GM21619 (cell line): ENCODE measurements at regions not wholly inside any gene's neighbourhood (a gene's known extent, or its start where the extent isn't known, plus 50 kb on each side); places are given as distances from the start of the nearest gene placed in this dataset.
"Not testable (repeated sequence)": the region's sequence is repeated elsewhere in the genome, so short reads cannot be mapped to it uniquely, and the experiment has no call there.

Source experiments
- ATAC-seq: cut with Tn5 transposase; IDR thresholded peaks from one replicate; pipeline ENCODE4 v1.9.1; 2021; ENCODE audit not compliant: unreplicated experiment

DNA sequence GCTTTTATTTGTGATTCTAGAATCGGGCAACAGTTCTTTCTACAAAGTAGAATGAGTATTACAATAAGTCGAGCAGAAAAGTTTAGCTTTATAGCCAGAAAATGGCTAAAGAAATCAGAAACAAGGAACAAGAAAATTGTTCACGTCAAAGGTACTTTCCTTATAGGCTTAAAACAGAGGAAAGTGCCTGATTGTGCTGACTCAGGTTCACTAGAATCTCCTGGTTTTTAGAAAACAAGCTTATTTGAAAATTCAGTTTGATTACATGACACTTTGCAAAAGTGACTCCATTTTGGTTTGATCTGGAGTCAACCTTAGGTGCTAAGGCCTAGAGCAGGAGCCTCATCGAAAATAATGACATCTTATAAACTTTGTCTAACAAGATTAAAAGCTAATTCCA lies 564.7 kb upstream of the FLRT2 start:
- ATAC-seq = no peak

GRCh38 chr14:84969501-84969900 lies 560.4 kb upstream of the FLRT2 start:
- ATAC-seq = no peak

DNA sequence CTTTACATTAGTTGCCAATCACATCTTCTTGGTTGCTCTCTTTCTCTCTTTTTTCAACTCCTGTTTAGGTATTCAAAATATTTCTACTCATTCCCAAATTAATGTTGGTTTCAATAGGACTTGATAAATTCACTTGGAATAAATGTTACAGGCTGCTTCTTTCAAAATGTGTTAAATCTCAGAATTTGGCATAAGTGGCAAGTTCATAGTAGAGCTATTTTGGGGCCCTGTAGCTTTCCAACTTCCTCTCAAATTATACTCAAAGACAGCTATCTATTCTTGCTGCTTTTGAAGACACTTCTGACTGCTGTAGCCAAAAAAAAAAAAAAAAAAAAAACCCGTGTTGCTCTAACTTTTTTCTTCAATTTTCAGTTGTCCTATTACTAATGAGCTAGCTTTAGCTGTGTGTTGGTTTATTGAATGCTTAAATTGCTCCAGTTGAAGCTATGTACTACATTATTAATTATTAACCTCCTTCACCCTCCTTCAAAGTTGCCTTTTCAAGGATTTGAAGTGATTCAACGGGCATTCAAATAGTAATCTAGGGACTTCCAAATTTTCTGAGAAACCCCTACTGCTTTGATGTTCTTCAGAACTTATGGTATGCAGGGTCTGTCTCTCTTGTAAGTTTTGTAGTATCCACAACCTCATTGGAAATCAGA lies 554.6 kb upstream of the FLRT2 start:
- no peak for ATAC-seq

GRCh38 chr14:84976805-84977204 lies 553.1 kb upstream of the FLRT2 start:
- no peak for ATAC-seq

DNA sequence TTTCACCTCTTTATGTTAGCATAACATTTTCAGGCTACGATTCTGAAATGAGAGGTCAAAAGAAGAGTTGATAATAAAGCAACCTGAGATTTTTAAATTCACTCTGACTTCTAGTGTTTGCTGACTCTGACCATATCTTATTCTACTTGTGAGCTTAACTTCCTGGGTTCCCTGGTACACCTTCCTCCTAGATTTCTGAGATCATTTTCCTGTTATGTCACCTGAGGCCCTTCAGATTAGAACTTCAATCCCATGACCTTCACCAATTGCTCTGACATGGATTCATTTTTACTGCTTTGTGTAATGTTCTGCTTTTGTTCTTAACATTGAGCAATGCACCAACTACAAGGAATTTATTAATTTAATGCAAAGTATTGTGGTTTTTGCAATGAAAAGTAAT lies 542.9 kb upstream of the FLRT2 start:
- no peak for ATAC-seq

DNA sequence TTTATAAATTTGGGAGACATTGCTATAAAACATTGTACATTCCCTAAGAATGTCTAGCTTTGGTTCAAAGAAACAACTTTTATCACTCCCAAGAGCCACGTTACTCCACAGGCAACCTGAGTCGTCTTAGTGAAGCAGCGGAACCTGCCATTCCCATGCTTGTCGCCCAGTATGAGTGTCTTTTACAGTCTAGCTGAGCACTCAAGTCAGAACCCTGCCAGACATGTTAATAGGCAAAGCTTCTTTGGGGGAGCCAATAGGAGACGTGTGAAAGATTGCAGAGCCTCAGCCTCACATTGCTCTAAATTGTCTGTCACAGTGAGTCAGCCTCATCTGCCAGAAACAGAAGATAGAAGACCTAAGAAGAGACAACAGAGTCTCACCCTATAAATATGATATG lies 541.6 kb upstream of the FLRT2 start:
- ATAC-seq = no peak

- ATAC-seq = no peak
Observed at GRCh38 chr14:84991021-84991420, 538.9 kb upstream of the FLRT2 start.

GRCh38 chr14:84998216-84998615 lies 531.7 kb upstream of the FLRT2 start:
- no peak for ATAC-seq

GRCh38 chr14:85002846-85003245 lies 527.1 kb upstream of the FLRT2 start:
- ATAC-seq = no peak

DNA sequence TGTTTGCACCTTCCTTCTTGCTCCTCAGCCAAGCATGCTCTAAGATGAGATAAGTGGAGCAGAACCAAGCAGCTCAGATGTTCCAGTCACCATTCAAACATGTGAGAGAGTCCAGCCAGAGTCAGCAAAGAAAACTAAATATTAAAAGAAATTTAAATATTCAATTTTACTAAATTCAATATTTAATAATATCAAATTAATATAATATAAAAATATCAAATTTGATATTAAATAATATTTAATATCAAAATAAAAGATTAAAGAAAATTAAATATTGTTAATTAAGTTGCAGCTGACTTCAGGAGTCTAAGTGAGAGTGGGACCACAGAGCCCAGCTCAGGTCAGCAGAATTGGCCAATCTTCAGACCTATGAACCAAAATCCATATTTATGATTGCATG lies 526.1 kb upstream of the FLRT2 start:
- no peak for ATAC-seq

- no peak for ATAC-seq
Observed at GRCh38 chr14:85009506-85009905, 520.4 kb upstream of the FLRT2 start.

- no peak for ATAC-seq
Observed at GRCh38 chr14:85010186-85010585, 519.8 kb upstream of the FLRT2 start.

DNA sequence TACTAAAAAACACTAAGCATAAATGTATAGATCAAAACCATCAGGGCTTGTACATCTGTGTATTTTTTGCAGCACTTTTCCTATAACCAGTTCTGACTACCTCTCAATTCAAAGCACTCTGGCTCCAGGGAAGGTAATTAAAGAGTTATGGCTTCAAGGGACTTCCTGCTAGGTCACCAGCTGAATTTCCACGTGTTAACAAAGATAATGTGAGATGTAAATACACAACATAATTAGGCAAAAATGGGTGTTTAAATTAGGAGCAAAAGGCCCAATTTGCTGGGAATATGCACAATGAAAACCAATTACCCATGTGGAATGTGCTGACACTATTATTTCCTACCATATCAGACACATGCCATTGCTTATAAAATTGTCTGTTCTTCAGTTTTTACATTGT lies 513.4 kb upstream of the FLRT2 start:
- no peak for ATAC-seq

GRCh38 chr14:85023866-85024265 lies 506.1 kb upstream of the FLRT2 start:
- not testable (repeated sequence) for ATAC-seq

DNA sequence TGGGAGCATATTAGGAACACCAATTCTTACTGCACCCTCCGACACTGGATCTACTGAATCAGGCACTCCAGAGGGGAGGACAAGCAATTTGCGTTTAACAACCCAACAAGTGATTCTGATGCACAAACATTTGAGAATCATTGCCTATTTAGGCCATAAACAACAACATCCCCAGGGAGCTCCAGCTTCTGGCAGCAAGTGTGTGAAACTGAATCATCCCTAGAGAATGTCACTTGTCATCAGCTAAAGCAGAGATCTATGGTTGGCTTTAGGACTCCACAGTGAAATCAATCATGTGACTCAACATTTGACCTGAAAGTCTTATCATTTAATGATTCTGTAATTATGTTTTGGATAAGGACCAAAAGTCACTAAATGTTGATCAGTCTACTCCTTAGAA lies 505.0 kb upstream of the FLRT2 start:
- ATAC-seq = no peak

DNA sequence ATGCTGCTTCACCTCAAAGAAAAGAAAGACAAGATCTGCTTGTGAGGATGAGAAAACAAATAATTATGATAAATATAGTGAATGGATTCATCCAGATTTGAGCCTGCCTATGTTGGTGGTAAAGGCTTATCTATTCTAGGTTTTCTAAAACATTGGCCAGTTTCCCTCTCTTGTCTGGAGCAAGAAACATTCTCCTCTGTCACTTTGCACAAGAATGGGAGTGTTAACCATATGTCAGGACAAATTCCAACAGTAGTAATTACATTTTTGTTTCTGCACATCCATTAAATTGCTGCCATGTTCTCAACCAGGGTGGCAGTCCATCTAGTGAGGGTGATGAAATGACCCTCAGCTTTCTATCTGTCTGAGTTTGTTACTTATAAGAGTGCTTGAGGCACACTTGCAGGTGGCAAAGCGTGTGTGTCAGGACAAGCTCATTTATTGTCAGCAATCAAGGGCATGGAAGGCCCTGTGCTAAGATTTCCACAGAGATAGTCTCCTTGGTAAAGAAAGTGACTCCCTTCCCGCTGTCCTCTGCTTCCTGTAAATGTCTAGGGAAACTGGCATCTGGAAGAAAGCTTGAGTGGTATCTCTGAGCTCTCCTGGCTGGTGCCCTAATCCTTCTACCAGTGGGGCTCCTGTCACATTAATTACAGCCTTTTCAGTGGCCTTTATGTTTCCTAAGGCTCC lies 502.1 kb upstream of the FLRT2 start:
- ATAC-seq = no peak

DNA sequence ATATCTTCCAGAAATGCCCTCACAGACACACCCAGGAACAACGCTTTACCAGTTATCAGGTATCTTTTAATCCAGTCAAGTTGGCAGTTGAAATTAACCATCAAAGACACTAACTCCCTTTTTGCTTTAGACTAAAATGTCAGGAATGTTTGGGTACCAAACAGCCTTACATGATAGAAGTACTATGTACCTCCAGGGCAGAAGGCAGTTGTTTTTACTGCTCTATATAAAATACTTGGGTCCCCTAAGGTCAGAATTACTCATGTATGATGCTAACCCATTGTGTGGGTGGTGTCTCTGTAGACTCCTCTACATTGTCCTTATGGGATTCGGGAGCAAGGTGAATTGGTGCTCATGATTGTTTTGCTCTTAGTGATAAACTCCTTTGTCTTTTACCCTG lies 492.5 kb upstream of the FLRT2 start:
- ATAC-seq = no peak

GRCh38 chr14:85038526-85039352 lies 491.2 kb upstream of the FLRT2 start:
- no peak for ATAC-seq

DNA sequence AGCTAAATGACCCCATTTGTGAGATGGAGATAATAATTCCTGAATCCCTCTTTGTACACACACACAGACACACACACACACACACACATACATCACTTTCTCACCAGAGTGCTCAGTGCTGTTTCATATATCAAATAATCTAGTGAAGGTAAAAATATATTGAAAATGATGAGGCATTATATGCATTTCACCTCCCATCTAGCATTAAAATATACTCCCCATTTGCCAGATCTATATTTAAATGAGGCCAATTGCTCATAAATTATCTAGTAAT lies 490.7 kb upstream of the FLRT2 start:
- no peak for ATAC-seq

DNA sequence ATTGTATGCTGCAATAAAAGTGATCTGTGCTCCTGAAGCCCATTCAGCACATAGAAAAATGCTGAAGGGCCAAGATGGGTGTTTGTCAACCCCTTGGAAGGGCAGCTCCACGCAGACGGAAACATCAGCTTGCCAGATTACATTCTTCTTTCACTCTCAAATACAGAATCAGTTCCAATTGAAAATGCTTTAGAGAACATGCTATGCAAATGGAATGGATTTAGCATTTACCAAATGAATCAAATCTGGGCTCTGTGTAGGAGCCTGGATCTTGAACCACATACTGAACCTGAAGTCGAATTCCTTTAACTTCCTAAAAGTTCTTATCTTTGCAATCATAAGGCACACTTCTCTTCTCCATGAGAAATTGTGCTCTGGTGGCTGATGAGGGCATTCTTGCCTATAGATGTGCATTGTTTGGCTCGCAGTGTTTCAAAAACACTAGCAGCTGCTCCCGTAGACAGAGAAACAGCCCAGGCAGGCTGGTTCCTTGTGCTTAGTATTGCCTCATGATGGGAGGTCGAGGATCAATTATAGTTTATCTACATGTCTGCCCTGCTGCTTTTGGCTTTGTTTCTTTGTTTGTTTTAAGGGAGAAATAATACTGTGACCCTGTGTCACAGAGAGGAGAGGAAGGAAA lies 489.8 kb upstream of the FLRT2 start:
- ATAC-seq = no peak

DNA sequence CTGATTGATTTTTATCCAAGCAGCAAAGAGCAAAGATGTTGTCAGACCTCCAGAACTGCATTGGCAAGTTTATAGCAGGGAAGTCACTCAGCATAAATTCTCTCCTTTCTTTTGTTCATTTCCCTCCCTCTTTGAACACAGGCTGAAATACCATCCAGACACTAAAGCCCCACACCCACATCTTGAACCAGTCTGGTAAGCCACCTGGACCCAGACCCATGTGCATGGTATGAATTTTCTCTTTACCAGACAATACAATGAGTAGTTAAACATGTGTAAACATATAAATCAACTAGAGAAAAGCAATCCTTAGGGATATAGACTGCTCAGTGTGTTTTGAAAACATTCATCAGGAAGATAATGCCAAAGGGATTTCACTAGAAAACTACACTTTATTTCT lies 488.3 kb upstream of the FLRT2 start:
- no peak for ATAC-seq

DNA sequence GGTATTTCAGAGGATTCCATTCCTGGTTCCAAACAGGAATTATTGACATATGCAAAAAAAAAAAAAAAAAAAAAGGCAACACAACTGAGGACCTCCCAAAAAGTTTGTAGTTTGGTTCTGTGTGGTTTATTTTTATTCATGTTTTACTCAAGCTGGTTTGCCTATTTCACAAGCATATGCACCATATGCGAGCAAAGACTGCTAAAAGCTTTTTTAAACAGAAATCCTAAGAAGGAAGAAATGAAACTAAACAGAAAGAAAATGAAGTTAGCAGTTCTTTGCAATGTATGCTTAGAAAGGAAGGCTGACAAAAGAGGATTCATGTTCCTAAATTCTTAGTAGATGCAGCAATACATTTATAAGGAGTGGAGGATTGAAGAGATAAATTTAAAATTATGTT lies 487.6 kb upstream of the FLRT2 start:
- ATAC-seq = no peak
